ENCODE measurements at regions not wholly inside any gene's neighbourhood (a gene's known extent, or its start where the extent isn't known, plus 50 kb on each side); places are given as distances from the start of the nearest gene placed in this dataset.

GRCh38 chr6:93822434-93823265 is 403.3 kb upstream of the EPHA7 start:
- DNase-seq: no peak

DNA sequence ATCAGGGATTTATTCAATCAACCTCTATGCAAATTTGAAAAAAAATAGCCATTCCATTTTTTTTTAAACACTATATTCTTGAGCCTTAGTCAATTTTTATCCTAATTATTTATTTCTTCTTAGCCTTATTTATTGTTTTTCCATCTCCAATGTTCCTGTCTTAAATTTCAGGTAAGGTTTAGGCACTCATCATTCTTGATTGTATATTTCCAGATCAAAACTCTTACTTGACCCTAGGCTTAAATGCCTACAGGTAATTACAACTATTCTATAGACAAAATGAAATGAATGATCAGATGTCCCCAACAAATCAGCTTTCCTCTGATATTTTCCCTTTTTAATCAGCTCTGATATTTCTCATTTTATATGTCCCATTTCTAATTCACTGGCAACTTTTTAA is 402.6 kb upstream of the EPHA7 start:
- no peak for DNase-seq

DNA sequence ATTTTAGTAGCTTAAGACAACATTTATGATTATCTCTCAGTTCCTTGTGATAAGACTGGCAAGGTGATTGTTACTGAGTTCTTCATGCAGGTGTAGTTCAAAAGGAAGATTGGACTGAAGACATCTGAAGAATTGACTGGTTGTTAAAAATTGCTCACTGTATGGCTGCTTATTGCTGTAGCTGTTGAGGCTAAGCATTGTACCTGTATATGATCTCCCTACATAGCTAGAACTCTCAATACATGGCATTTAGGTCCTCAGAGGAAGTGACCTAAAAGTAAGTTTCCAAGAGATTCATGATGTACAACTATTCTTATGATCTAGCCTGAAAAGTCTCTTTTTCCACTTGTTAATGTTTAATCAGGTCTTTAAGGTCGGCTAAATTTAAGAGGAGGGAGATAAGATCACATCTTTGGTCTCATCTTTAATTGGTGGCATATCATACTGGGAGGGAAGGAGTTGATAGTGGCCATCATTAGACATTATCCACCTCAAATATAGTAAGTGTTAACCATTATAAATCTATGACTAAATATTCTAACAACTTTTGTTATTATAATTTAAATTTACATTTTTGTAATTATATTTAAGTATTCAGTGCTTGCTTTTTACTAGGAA is 401.2 kb upstream of the EPHA7 start:
- no peak for DNase-seq

DNA sequence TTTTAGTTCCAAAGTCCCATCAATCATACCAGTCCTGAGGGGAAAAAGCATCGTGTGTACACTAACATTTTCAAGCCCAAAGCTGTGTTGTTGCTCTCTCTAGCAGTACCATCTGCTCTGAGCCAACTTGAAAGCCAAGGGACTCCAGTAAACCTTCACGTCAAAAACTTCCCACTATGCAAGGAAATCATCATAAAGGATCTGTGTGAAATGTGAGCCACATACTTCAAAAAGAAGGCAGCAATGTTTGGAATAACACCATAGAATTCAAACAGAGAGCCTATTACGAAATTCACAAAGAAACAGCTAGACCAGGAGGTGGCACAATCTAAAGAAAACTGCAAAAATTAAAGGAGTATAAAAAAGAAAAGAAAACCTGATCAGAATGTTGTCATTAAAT is 399.8 kb upstream of the EPHA7 start:
- DNase-seq: no peak

GRCh38 chr6:93817937-93818336 is 398.6 kb upstream of the EPHA7 start:
- no peak for DNase-seq

- no peak for DNase-seq
Measured at GRCh38 chr6:93806409-93807270, 387.3 kb upstream of the EPHA7 start.

DNA sequence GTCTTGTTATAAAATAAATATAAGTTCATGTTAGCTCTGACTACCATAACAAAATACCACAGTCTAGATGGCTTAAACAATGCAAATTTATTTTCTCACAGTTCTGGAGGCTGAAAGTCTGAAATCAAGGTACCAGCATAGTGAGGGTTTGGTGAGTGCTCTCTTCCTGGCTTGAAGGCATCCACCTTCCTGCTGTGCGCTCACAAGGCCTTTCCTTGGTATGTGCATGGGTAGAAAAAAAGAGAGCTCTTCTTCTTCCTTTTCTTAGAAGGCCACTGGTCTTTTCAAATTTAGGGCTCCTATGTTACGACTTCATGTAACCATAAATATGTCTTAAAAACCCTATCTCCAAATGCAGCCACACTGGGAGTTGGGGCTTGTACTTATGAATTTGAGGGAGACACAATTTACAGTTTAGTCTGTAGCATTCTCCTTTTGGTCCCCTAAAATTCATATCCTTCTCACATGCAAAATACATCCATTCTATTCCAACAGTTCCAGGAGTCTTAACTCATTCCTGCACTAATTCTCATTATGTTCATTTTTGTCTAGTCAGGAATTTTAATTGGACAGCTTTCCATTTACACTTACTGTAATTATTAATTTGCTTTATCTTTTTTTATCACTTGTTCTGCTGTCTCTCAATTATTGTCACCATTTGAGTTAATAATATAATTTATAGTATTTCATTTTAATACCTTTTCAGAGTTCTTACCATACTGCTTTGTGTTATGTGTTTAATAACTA is 381.9 kb upstream of the EPHA7 start:
- DNase-seq: no peak

- no peak for DNase-seq
Measured at GRCh38 chr6:93799226-93799625, 379.9 kb upstream of the EPHA7 start.

DNA sequence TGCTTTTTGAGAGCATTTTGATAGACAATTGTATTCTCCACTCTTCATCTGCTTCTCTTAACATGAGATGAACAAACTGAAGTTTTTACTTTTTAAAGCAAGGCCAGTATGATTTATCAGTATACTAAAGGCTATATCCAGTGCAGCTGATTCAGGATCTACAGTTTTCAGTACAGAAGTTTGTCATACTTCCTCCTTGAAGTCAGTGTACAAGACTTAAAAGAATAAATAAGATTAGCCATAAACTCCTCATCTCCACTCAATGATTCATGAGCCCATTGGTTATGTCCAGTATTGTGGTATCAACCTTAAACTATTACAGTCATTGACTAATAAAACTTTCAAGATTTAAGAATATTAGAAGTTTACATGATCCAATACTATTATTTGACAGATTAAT is 374.8 kb upstream of the EPHA7 start:
- no peak for DNase-seq

DNA sequence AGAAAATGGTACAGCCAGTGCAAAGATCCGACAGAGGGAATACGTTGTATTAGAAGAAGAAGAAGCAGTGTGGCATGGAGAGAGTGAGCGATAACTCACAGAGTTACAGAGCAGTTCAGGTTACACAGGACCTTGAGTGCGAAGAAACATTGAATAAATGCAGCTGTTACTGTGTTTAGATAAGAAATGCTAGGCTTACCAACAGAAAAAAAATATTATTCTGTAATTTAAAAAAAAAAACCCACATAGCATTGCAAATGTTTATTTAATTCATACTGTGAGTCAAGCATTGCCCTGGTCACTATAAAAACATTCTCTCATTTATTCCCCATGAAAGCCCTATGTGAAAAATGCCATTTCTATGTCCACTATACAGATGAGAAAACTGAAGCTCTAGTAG is 373.4 kb upstream of the EPHA7 start:
- no peak for DNase-seq

DNA sequence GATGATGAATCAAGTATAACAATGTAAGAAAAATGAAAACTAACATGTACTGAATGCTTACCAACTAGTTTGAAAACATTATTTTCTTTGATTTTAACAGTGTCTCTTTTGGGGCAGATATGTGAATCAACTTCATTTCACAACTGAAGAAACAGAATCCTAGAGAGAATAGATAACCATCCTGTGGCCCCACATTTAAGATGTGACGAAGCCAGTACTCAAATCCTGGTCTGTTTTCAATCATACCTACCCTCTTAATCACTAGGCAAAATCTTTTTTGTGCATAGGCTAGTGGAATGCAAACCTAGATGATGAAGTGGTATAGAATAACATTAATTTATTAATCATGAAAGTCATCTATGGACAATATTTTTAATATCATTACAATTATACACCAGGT is 371.6 kb upstream of the EPHA7 start:
- no peak for DNase-seq

DNA sequence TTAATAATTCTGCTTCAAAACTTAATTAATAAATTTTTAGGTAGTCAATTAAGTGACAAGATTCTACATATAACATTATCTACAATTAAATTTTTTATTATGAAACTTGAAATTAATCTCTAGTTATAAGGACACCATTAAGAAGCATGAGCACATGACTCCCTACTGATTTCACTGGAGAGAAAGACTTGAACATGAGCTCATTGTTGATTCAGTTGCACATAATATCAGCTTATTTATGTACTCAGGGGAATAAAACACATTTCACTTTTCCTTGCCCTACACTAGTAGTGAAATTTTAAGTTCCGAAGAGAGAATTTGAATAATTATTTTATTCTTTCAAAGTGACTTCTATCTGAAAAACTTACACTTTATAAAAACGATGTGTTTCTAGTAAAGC is 370.2 kb upstream of the EPHA7 start:
- no peak for DNase-seq

DNA sequence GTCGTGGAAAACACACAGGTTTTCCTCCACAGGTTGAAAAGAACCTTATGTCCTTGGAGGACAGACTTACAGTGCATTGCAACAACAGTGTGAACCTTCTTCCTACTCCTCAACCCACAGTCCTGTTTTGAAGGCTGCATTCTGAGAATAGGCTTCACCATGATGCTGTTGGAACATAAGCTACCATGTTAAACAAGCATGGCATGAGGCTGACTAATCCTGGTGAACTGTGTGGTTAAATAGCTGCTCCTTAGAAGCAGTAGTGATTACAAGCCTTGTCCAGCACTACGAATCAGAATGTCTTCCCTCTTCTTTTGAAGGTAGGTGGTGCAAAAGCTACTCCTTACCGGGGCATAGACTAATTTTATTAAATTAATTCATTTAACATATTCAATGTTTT is 368.5 kb upstream of the EPHA7 start:
- DNase-seq: no peak

DNA sequence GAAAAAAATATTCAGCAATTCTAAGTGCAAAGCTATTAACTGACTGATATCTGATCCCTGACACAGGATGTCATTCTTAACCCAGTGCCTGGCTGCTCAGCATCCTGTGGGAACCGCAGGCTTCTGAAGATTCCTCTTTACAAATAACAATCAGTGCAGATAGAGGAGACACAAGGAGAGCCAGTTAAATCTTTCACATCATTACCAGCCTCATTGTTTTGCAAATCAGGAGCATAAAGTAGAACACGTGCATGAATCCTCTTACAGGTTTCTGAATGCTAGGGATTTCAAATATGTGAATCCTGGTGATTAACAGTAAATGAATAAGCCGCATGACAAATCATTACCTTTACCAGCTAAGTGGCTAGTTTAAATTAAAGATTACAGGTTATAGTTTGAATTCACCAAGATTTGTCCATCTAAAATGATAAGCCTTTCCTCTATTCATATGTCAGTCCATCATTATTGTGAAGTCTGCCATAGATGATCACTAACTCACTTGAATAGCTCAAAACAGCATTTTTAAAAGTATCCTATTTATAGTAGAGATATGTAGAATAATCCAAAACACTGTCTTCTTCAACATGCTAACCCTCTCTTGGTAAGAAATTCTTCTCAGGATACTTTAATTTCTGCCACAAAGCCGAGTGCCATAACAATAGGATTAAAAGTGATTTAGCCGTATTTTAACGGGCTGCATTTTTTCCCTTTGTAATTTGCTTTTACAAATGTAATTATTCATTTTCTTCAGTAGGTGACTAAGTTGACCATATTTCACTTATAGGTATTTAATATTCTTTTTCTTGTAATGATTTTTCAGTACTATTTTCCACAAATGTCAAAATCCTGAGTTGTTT is 367.3 kb upstream of the EPHA7 start:
- DNase-seq: no peak

- no peak for DNase-seq
Measured at GRCh38 chr6:93785694-93786030, 366.3 kb upstream of the EPHA7 start.

DNA sequence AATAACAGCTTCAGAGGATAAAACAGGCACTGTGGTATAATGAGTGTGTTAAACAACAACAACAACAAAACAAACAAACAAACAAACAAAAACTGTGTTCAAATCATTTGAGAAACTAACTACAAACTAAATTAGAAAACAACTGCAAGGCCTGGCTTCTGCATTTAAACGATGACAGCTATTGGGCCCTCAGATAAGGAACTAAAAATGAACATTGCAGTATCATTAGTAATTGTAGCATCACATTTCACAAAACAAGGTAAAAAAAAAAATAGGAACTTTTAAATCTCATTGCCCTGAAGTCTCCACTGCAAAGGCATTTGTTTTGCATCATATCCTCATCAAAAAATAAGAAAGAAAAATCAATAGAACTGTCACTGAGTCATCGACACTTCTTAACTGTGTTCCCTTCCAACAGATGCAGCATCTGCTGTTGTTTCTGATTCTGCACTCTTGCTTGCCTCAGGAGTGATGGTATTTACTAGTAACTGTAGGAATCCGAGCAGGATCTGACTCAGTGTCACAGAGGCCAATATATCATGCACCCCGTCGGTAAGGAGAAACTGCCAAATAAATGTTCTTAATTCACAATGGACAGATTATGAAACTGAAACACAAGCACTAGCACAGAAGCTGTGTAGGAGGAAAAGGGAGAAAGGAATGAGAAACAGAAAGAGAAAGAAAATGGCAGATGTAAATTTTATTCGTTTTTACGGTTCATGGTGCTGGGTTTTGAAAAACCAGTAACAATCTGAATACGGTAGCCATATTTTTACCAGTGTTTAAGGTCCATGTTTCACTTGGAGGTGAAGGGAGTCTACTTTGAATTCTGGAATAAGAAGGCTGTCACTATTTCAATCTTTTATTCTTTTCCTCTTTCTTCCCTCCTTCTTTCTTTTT is 365.7 kb upstream of the EPHA7 start:
- DNase-seq: no peak

GRCh38 chr6:93779086-93779841 is 359.9 kb upstream of the EPHA7 start:
- no peak for DNase-seq

GRCh38 chr6:93759190-93759589 is 339.8 kb upstream of the EPHA7 start:
- no peak for DNase-seq

- no peak for DNase-seq
Measured at GRCh38 chr6:93751969-93752368, 332.6 kb upstream of the EPHA7 start.

GRCh38 chr6:93749930-93750329 is 330.6 kb upstream of the EPHA7 start:
- no peak for DNase-seq
